ENCODE measurements at regions not wholly inside any gene's neighbourhood (a gene's known extent, or its start where the extent isn't known, plus 50 kb on each side); places are given as distances from the start of the nearest gene placed in this dataset.
"Not testable (repeated sequence)": the region's sequence is repeated elsewhere in the genome, so short reads cannot be mapped to it uniquely, and the experiment has no call there.

- intact Hi-C loops (cut with DNase I): no loop called here
- Histone ChIP-seq H3K27ac (no peak overlapping the region), H3K4me1 (no peaks in the 10 kb centered on the region), H3K36me3 (no peaks in the 10 kb centered on the region), H3K9me3 (no peaks in the 10 kb centered on the region), H3K27me3 (no peaks in the 10 kb centered on the region), H3K4me3 (no peak overlapping the region)
- no peak for TF ChIP-seq CTCF (IDR thresholded peaks at IDR 0.05)
- DNase-seq (ENCODE audit: low spot score in 2 of 2): no peak
Observed at GRCh38 chr5:130845049-130845765, 319.8 kb downstream of the HINT1 start.

- H3K27me3 ChIP-seq: no peaks in the 10 kb centered on the region
- no peak for TF ChIP-seq CTCF (IDR thresholded peaks at IDR 0.05)
- H3K4me3 ChIP-seq: peak overlapping the region; percentile 13 to 22
- no peak overlapping the region for H3K27ac ChIP-seq
- intact Hi-C loops (cut with DNase I): no loop called here
- DNase-seq (ENCODE audit: low spot score in 2 of 2): no peak
- H3K4me1 ChIP-seq: no peaks in the 10 kb centered on the region
- no peaks in the 10 kb centered on the region for H3K36me3 ChIP-seq
- no peaks in the 10 kb centered on the region for H3K9me3 ChIP-seq
Observed at GRCh38 chr5:130836729-130837649, 328.1 kb downstream of the HINT1 start.

- intact Hi-C loops (cut with DNase I): not testable (repeated sequence)
Observed at GRCh38 chr5:130817598-130818384, 347.3 kb downstream of the HINT1 start.

GRCh38 chr5:130815246-130815645 lies 349.8 kb downstream of the HINT1 start:
- Histone ChIP-seq H3K36me3 (no peaks in the 10 kb centered on the region), H3K27ac (no peak overlapping the region), H3K9me3 (no peaks in the 10 kb centered on the region), H3K4me1 (no peaks in the 10 kb centered on the region), H3K27me3 (no peaks in the 10 kb centered on the region), H3K4me3 (no peak overlapping the region)
- TF ChIP-seq CTCF (IDR thresholded peaks at IDR 0.05): no peak
- no peak for DNase-seq (ENCODE audit: low spot score in 2 of 2)
- intact Hi-C loops (cut with DNase I): no loop called here

More at GRCh38 chr5:130817598-130818384, 347.3 kb downstream of the HINT1 start:
- H3K4me3 ChIP-seq; H3K4me1 ChIP-seq; H3K27me3 ChIP-seq; H3K9me3 ChIP-seq; H3K27ac ChIP-seq; H3K36me3 ChIP-seq; DNase-seq (ENCODE audit: low spot score in 2 of 2): not testable (repeated sequence)

- Histone ChIP-seq H3K9me3 (no peaks in the 10 kb centered on the region), H3K27ac (no peak overlapping the region), H3K4me3 (no peak overlapping the region), H3K4me1 (no peaks in the 10 kb centered on the region), H3K36me3 (no peaks in the 10 kb centered on the region), H3K27me3 (no peaks in the 10 kb centered on the region)
- TF ChIP-seq CTCF (IDR thresholded peaks at IDR 0.05): no peak
- intact Hi-C loops (cut with DNase I): no loop called here
- no peak for DNase-seq (ENCODE audit: low spot score in 2 of 2)
Observed at GRCh38 chr5:130808691-130809090, 356.4 kb downstream of the HINT1 start.

All from ascending aorta (tissue), 2 donors.